H1 (cell line): ENCODE measurements at regions not wholly inside any gene's neighbourhood (a gene's known extent, or its start where the extent isn't known, plus 50 kb on each side); places are given as distances from the start of the nearest gene placed in this dataset.

Experiments
- CTBP2 ChIP-seq: IDR thresholded peaks from 2 replicates; pipeline ENCODE4 v1.7.0; 2011; ENCODE audit warnings: borderline replicate concordance, mild to moderate bottlenecking, moderate library complexity, mixed read lengths, low read length; ENCODE audit not compliant: insufficient read depth, insufficient read length
- HDAC6 ChIP-seq: IDR thresholded peaks from one replicate; pipeline ENCODE4 v1.7.1; 2012; ENCODE audit warnings: low read depth, mild to moderate bottlenecking, inconsistent platforms, low read length, moderate library complexity
- MAFK ChIP-seq: IDR thresholded peaks from 2 replicates; pipeline ENCODE4 v1.6.1; 2012; ENCODE audit warnings: low read depth, mild to moderate bottlenecking, improper control_type of control experiment, low read length
- RBBP5 ChIP-seq: IDR thresholded peaks from 2 replicates; pipeline ENCODE4 v1.7.1; 2012; ENCODE audit warnings: low read depth, mild to moderate bottlenecking, inconsistent platforms, low read length, moderate library complexity, borderline replicate concordance
- SP2 ChIP-seq: IDR thresholded peaks from 2 replicates; pipeline ENCODE4 v1.6.1; 2012; ENCODE audit warnings: mild to moderate bottlenecking, low read length, inconsistent platforms
- TBP ChIP-seq: IDR thresholded peaks from 2 replicates; pipeline ENCODE4 v1.6.1; 2011; ENCODE audit warnings: low read depth, low read length, improper control_type of control experiment
- TF ChIP-seq, protein P1 (sequence below): fragments of 300-600 bp; sonication (generic); IDR thresholded peaks from 2 replicates; pipeline ENCODE4 v1.7.1; 2012; ENCODE audit warnings: low read length, moderate library complexity, mild to moderate bottlenecking, inconsistent platforms; ENCODE audit not compliant: insufficient replicate concordance

DNA sequence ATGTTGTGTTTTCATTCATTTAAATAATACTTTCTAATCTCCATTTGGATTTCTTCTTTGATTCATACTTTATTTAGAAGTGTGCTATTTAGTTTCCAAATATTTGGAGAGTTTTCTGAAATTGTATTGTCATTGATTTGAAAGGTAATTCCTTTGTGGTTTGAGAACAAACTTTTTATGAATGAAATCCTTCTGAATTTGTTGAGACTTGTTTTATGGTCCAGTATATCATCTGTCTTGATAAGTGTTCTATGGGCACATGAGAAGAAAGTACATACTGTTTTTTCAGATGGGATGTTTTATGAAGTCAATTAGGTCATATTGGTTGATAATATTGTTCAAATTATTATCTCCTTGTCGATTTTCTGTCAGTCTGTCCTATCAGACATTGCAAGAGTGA is 953.8 kb downstream of the NR2F1-AS1 start (continued):
- TF ChIP-seq, protein P1, sequence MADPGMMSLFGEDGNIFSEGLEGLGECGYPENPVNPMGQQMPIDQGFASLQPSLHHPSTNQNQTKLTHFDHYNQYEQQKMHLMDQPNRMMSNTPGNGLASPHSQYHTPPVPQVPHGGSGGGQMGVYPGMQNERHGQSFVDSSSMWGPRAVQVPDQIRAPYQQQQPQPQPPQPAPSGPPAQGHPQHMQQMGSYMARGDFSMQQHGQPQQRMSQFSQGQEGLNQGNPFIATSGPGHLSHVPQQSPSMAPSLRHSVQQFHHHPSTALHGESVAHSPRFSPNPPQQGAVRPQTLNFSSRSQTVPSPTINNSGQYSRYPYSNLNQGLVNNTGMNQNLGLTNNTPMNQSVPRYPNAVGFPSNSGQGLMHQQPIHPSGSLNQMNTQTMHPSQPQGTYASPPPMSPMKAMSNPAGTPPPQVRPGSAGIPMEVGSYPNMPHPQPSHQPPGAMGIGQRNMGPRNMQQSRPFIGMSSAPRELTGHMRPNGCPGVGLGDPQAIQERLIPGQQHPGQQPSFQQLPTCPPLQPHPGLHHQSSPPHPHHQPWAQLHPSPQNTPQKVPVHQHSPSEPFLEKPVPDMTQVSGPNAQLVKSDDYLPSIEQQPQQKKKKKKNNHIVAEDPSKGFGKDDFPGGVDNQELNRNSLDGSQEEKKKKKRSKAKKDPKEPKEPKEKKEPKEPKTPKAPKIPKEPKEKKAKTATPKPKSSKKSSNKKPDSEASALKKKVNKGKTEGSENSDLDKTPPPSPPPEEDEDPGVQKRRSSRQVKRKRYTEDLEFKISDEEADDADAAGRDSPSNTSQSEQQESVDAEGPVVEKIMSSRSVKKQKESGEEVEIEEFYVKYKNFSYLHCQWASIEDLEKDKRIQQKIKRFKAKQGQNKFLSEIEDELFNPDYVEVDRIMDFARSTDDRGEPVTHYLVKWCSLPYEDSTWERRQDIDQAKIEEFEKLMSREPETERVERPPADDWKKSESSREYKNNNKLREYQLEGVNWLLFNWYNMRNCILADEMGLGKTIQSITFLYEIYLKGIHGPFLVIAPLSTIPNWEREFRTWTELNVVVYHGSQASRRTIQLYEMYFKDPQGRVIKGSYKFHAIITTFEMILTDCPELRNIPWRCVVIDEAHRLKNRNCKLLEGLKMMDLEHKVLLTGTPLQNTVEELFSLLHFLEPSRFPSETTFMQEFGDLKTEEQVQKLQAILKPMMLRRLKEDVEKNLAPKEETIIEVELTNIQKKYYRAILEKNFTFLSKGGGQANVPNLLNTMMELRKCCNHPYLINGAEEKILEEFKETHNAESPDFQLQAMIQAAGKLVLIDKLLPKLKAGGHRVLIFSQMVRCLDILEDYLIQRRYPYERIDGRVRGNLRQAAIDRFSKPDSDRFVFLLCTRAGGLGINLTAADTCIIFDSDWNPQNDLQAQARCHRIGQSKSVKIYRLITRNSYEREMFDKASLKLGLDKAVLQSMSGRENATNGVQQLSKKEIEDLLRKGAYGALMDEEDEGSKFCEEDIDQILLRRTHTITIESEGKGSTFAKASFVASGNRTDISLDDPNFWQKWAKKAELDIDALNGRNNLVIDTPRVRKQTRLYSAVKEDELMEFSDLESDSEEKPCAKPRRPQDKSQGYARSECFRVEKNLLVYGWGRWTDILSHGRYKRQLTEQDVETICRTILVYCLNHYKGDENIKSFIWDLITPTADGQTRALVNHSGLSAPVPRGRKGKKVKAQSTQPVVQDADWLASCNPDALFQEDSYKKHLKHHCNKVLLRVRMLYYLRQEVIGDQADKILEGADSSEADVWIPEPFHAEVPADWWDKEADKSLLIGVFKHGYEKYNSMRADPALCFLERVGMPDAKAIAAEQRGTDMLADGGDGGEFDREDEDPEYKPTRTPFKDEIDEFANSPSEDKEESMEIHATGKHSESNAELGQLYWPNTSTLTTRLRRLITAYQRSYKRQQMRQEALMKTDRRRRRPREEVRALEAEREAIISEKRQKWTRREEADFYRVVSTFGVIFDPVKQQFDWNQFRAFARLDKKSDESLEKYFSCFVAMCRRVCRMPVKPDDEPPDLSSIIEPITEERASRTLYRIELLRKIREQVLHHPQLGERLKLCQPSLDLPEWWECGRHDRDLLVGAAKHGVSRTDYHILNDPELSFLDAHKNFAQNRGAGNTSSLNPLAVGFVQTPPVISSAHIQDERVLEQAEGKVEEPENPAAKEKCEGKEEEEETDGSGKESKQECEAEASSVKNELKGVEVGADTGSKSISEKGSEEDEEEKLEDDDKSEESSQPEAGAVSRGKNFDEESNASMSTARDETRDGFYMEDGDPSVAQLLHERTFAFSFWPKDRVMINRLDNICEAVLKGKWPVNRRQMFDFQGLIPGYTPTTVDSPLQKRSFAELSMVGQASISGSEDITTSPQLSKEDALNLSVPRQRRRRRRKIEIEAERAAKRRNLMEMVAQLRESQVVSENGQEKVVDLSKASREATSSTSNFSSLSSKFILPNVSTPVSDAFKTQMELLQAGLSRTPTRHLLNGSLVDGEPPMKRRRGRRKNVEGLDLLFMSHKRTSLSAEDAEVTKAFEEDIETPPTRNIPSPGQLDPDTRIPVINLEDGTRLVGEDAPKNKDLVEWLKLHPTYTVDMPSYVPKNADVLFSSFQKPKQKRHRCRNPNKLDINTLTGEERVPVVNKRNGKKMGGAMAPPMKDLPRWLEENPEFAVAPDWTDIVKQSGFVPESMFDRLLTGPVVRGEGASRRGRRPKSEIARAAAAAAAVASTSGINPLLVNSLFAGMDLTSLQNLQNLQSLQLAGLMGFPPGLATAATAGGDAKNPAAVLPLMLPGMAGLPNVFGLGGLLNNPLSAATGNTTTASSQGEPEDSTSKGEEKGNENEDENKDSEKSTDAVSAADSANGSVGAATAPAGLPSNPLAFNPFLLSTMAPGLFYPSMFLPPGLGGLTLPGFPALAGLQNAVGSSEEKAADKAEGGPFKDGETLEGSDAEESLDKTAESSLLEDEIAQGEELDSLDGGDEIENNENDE: no peak
- TF ChIP-seq CTBP2 (no peak), HDAC6 (no peak), SP2 (no peak), RBBP5 (no peak), TBP (no peak), MAFK (no peak)
